ENCODE measurements at regions not wholly inside any gene's neighbourhood (a gene's known extent, or its start where the extent isn't known, plus 50 kb on each side); places are given as distances from the start of the nearest gene placed in this dataset.
"Not testable (repeated sequence)": the region's sequence is repeated elsewhere in the genome, so short reads cannot be mapped to it uniquely, and the experiment has no call there.

DNA sequence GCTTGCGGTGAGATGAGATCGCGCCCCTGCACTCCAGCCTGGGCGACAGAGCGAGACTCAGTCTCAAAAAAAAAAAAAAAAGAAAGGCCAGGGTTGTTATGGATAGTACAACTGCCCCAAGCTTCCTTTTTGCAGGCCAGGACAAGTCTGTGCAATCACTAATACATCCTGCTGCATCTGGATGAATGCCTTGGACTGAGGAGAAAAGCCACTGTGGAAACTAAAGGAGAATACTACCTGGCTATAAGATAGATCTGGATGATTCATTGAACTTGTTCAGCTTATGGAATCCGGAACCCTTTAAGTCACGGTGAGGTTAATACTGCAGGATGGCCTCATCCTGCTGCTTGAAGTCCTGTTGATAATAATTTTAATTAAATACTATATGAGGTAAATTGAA, 278.2 kb downstream of the TFAP2A start:
- Histone ChIP-seq H3K36me3 (ENCODE audit: control insufficient read depth, insufficient read depth, low read length) (no peaks in the 10 kb centered on the region), H3K27me3 (ENCODE audit: control insufficient read depth, insufficient read depth, low read length) (no peaks in the 10 kb centered on the region), H3K9me3 (ENCODE audit: control insufficient read depth, insufficient read depth, low read depth, low read length) (no peaks in the 10 kb centered on the region), H3K4me1 (ENCODE audit: control insufficient read depth, insufficient read depth, low read length) (peaks cover 8% of the 10 kb centered on the region), H3K27ac (ENCODE audit: low read length) (no peak overlapping the region), H3K4me3 (ENCODE audit: low read depth in 2 of 2, low read length in 2 of 2) (no peak overlapping the region)
- no TSS peak for BruUV-seq (replicated peaks)
- in situ Hi-C loops (cut with HindIII; ENCODE audit: low pct_unique_long_range_greater_than_20kb, low sequenced_read_pairs) (no loop called here), intact Hi-C loops (cut with micrococcal nuclease; ENCODE audit: unreplicated experiment) (no loop called here)
- no peak for ATAC-seq
- no peak for DNase-seq (ENCODE audit: low read depth, low spot score)
- ChIA-PET CTCF (no interaction called here), POLR2A (no interaction called here)
- no peak for TF ChIP-seq CTCF (IDR thresholded peaks at IDR 0.05)
- no peak for TF ChIP-seq POLR2AphosphoS5 (IDR thresholded peaks at IDR 0.05; ENCODE audit: low read depth, low read length)
- TF ChIP-seq TCF7L2 (IDR thresholded peaks at IDR 0.05; ENCODE audit: low read depth, low read length) = no peak
- TF ChIP-seq REST (IDR thresholded peaks at IDR 0.05; ENCODE audit: insufficient read depth in 1 of 2, low read depth in 2 of 2, low read length in 1 of 2) = no peak
- TF ChIP-seq SIN3A (IDR thresholded peaks at IDR 0.05; ENCODE audit: borderline replicate concordance, insufficient read depth, low read depth, low read length) = no peak

DNA sequence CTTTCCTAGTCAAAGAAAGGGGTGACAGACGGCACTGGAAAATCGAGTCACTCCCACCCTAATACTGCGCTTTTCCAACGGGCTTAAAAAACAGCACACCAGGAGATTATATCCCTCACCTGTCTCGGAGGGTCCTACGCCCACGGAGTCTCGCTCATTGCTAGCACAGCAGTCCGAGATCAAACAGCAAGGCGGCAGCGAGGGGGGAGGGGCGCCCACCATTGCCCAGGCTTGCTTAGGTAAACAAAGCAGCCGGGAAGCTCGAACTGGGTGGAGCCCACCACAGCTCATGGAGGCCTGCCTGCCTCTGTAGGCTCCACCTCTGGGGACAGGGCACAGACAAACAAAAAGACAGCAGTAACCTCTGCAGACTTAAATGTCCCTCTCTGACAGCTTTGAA, 280.7 kb downstream of the TFAP2A start:
- intact Hi-C loops (cut with micrococcal nuclease; ENCODE audit: unreplicated experiment); DNase-seq (ENCODE audit: low read depth, low spot score); H3K9me3 ChIP-seq (ENCODE audit: control insufficient read depth, insufficient read depth, low read depth, low read length); H3K27me3 ChIP-seq (ENCODE audit: control insufficient read depth, insufficient read depth, low read length); H3K4me1 ChIP-seq (ENCODE audit: control insufficient read depth, insufficient read depth, low read length); H3K4me3 ChIP-seq (ENCODE audit: low read depth in 2 of 2, low read length in 2 of 2); H3K36me3 ChIP-seq (ENCODE audit: control insufficient read depth, insufficient read depth, low read length); POLR2A ChIA-PET; BruUV-seq (replicated peaks); CTCF ChIA-PET; H3K27ac ChIP-seq (ENCODE audit: low read length); ATAC-seq; in situ Hi-C loops (cut with HindIII; ENCODE audit: low pct_unique_long_range_greater_than_20kb, low sequenced_read_pairs): not testable (repeated sequence)

DNA sequence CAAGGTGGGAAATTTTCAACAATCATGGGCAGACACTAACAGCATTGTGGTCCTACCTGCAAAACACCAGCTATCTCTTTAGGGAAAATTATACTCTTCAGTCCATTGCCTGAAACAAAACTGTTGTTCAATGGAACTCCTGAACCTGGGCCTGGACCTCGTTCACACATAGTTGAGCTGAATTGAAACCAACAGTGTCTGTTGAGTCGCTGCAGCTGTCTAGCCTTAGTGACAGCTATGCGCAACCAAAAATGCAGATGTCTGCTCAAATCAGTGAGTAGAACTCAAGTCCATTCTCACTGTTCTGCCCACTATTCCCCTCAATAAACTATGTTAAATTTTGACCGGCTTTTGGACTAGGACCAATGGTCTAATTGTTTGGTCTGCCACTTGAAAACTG, 286.2 kb downstream of the TFAP2A start:
- no peak for TF ChIP-seq POLR2AphosphoS5 (IDR thresholded peaks at IDR 0.05; ENCODE audit: low read depth, low read length)
- TF ChIP-seq CTCF (IDR thresholded peaks at IDR 0.05) = no peak
- TF ChIP-seq REST (IDR thresholded peaks at IDR 0.05; ENCODE audit: insufficient read depth in 1 of 2, low read depth in 2 of 2, low read length in 1 of 2) = no peak
- TF ChIP-seq SIN3A (IDR thresholded peaks at IDR 0.05; ENCODE audit: borderline replicate concordance, insufficient read depth, low read depth, low read length) = no peak
- TF ChIP-seq TCF7L2 (IDR thresholded peaks at IDR 0.05; ENCODE audit: low read depth, low read length) = no peak
- Histone ChIP-seq H3K9me3 (ENCODE audit: control insufficient read depth, insufficient read depth, low read depth, low read length) (no peaks in the 10 kb centered on the region), H3K4me3 (ENCODE audit: low read depth in 2 of 2, low read length in 2 of 2) (no peak overlapping the region), H3K36me3 (ENCODE audit: control insufficient read depth, insufficient read depth, low read length) (no peaks in the 10 kb centered on the region), H3K27ac (ENCODE audit: low read length) (no peak overlapping the region; the same call in 1 of the 2 replicates), H3K27me3 (ENCODE audit: control insufficient read depth, insufficient read depth, low read length) (no peaks in the 10 kb centered on the region), H3K4me1 (ENCODE audit: control insufficient read depth, insufficient read depth, low read length) (no peaks in the 10 kb centered on the region)
- ChIA-PET POLR2A (no interaction called here), CTCF (no interaction called here)
- ATAC-seq = no peak
- BruUV-seq (replicated peaks) = no TSS peak
- intact Hi-C loops (cut with micrococcal nuclease; ENCODE audit: unreplicated experiment) (no loop called here), in situ Hi-C loops (cut with HindIII; ENCODE audit: low pct_unique_long_range_greater_than_20kb, low sequenced_read_pairs) (no loop called here)
- no peak for DNase-seq (ENCODE audit: low read depth, low spot score)

Data from Panc1 (cell line).